Muscle of back (tissue), 3 donors: ENCODE measurements at regions not wholly inside any gene's neighbourhood (a gene's known extent, or its start where the extent isn't known, plus 50 kb on each side); places are given as distances from the start of the nearest gene placed in this dataset.

ENCODE experiments used
- DNase-seq, 3 donors: peaks; one replicate each; pipeline versions ENCODE4 v3.0.0 to v3.0.0-alpha.2; 2013

- DNase-seq, result peak in 1 of 3 donors; percentile 10
Measured at GRCh38 chr9:81489046-81489445, 200.3 kb downstream of the TLE1 start.

- no peak for DNase-seq
Measured at GRCh38 chr9:81480828-81481604, 208.3 kb downstream of the TLE1 start.

- DNase-seq, result no peak
Measured at GRCh38 chr9:81479573-81479972, 209.8 kb downstream of the TLE1 start.

GRCh38 chr9:81477669-81478068, 211.7 kb downstream of the TLE1 start:
- DNase-seq, result peak in 1 of 3 donors; percentile 73

- no peak for DNase-seq
Measured at GRCh38 chr9:81476813-81477490, 212.4 kb downstream of the TLE1 start.

GRCh38 chr9:81474792-81475191, 214.6 kb downstream of the TLE1 start:
- DNase-seq, result peak in 1 of 3 donors; percentile 33

- no peak for DNase-seq
Measured at GRCh38 chr9:81474125-81474524, 215.2 kb downstream of the TLE1 start.

GRCh38 chr9:81473708-81474107, 215.6 kb downstream of the TLE1 start:
- DNase-seq, result no peak

- DNase-seq, result no peak
Measured at GRCh38 chr9:81473206-81473605, 216.1 kb downstream of the TLE1 start.

GRCh38 chr9:81472701-81473100, 216.6 kb downstream of the TLE1 start:
- no peak for DNase-seq

- DNase-seq, result no peak
Measured at GRCh38 chr9:81470864-81471263, 218.5 kb downstream of the TLE1 start.

- DNase-seq, result no peak
Measured at GRCh38 chr9:81468084-81468595, 221.2 kb downstream of the TLE1 start.

GRCh38 chr9:81466981-81467380, 222.4 kb downstream of the TLE1 start:
- no peak for DNase-seq

GRCh38 chr9:81465468-81466011, 223.8 kb downstream of the TLE1 start:
- DNase-seq, result peak in 1 of 3 donors; percentile 21

- peak in 1 of 3 donors; percentile 36 for DNase-seq
Measured at GRCh38 chr9:81462801-81463200, 226.5 kb downstream of the TLE1 start.

- DNase-seq, result no peak
Measured at GRCh38 chr9:81461196-81461595, 228.2 kb downstream of the TLE1 start.

GRCh38 chr9:81460693-81461092, 228.7 kb downstream of the TLE1 start:
- DNase-seq, result peak in 1 of 3 donors; percentile 6

GRCh38 chr9:81459591-81459990, 229.8 kb downstream of the TLE1 start:
- no peak for DNase-seq

GRCh38 chr9:81456431-81457006, 232.8 kb downstream of the TLE1 start:
- no peak for DNase-seq

GRCh38 chr9:81455462-81456219, 233.7 kb downstream of the TLE1 start:
- no peak for DNase-seq

- DNase-seq, result no peak
Measured at GRCh38 chr9:81445331-81445921, 243.9 kb downstream of the TLE1 start.
